Ectodermal cell (in vitro differentiated cells): ENCODE measurements at regions not wholly inside any gene's neighbourhood (a gene's known extent, or its start where the extent isn't known, plus 50 kb on each side); places are given as distances from the start of the nearest gene placed in this dataset.

Experiments used
- H3K27ac ChIP-seq: 2 replicates; pipeline ENCODE4 v1.7.0; 2013; ENCODE audit warnings: mild to moderate bottlenecking, low read depth, low read length; ENCODE audit not compliant: insufficient read depth, poor library complexity, severe bottlenecking
- H3K27me3 ChIP-seq: 2 replicates; pipeline ENCODE4 v1.7.0; 2013; ENCODE audit warnings: mild to moderate bottlenecking, low read length; ENCODE audit not compliant: insufficient read depth, control insufficient read depth, poor library complexity, severe bottlenecking
- H3K36me3 ChIP-seq: one replicate; pipeline ENCODE4 v1.7.0; 2013; ENCODE audit warnings: low read length; ENCODE audit not compliant: control insufficient read depth, insufficient read depth
- H3K4me1 ChIP-seq: one replicate; pipeline ENCODE4 v1.7.0; 2013; ENCODE audit warnings: low read length; ENCODE audit not compliant: control insufficient read depth, insufficient read depth
- H3K4me3 ChIP-seq: 2 replicates; pipeline ENCODE4 v1.7.0; 2013; ENCODE audit warnings: low read depth, low read length, control low read depth; ENCODE audit not compliant: insufficient read depth
- H3K9me3 ChIP-seq: 2 replicates; pipeline ENCODE4 v1.7.0; 2013; ENCODE audit warnings: mild to moderate bottlenecking, low read length, moderate library complexity; ENCODE audit not compliant: control insufficient read depth
- WGBS, 2 experiments: methylation state at CpG; one replicate each; pipeline ENCODE4 v1.1.7; 2013; ENCODE audit warnings: missing lambda C conversion rate in 2 of 2; 5-methylcytosine and 5-hydroxymethylcytosine counted together

DNA sequence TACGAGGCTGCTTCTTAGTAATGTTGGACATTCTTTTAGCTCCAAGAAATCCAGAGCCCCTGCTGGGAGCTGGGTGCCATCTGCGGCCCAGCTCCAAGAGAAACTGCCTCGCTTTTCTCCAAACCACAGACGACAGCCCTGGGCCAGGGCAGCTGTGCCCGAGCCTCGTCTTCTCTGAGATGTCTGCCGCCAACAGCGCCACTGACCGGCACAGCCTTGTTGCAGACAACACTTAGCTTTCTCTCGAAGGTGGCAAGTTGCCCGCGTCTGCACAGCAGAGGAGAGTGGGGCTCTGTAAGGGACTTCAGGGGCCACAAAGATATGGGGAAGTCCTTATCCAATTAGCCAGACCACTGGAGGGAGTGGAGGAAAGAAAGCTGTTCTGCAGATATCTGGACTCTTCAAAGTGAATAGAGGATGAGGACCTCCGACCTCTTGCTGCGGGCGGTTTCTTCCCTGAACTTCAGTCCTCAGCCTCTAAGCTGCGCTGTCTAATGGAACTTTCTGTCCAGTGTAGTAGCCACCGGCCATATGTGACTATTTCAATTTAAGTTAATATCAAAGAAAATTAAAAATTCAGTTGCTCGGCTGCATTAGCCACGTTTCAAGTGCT lies 63.9 kb upstream of the DISP3 start:
- WGBS, 2 experiments, result 88 to 92% methylated on average over 19 of the region's 19 CpGs
- no peaks in the 10 kb centered on the region for H3K36me3 ChIP-seq
- H3K4me1 ChIP-seq, result peaks cover 12% of the 10 kb centered on the region
- H3K27ac ChIP-seq, result no peak overlapping the region
- H3K27me3 ChIP-seq, result no peaks in the 10 kb centered on the region
- H3K4me3 ChIP-seq, result no peak overlapping the region
- no peaks in the 10 kb centered on the region for H3K9me3 ChIP-seq

GRCh38 chr1:11417162-11417561 lies 61.8 kb upstream of the DISP3 start:
- no peak overlapping the region for H3K27ac ChIP-seq
- H3K4me3 ChIP-seq, result no peak overlapping the region
- no peaks in the 10 kb centered on the region for H3K27me3 ChIP-seq
- 14 to 17% methylated on average over 4 of the region's 4 CpGs for WGBS, 2 experiments
- H3K36me3 ChIP-seq, result no peaks in the 10 kb centered on the region
- H3K9me3 ChIP-seq, result no peaks in the 10 kb centered on the region
- H3K4me1 ChIP-seq, result peaks cover 12% of the 10 kb centered on the region

- Histone ChIP-seq H3K4me1 (peaks cover 12% of the 10 kb centered on the region), H3K27me3 (no peaks in the 10 kb centered on the region), H3K36me3 (no peaks in the 10 kb centered on the region), H3K27ac (no peak overlapping the region), H3K4me3 (no peak overlapping the region), H3K9me3 (no peaks in the 10 kb centered on the region)
- 88 to 93% methylated on average over 4 of the region's 4 CpGs for WGBS, 2 experiments
Observed at GRCh38 chr1:11418056-11418455, 60.9 kb upstream of the DISP3 start.

GRCh38 chr1:11421443-11421842 lies 57.5 kb upstream of the DISP3 start:
- WGBS, 2 experiments, result 90 to 94% methylated on average over 8 of the region's 8 CpGs
- Histone ChIP-seq H3K27ac (no peak overlapping the region), H3K27me3 (no peaks in the 10 kb centered on the region)

DNA sequence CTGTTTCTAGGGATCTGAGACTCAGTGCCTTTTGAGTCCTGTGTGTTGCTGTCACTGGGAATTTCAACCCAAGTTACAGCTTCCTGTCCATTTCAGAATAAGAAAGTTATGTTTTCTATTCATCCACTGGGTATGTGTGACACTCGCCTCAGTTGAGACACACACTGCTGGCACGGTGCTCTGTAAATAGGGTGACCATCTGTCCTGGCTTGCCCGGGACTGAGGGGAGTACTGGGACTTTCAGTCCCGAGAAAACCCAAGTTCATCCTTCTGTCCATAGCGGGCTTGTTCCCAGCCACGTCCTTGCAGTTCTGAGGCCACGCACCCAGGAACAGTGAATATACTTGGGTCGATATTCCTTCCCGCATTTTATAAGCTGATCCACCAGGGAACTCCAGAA lies 56.3 kb upstream of the DISP3 start:
- H3K27ac ChIP-seq, result no peak overlapping the region
- 83% methylated on average over 9 of the region's 9 CpGs for WGBS, 2 experiments
- H3K27me3 ChIP-seq, result no peaks in the 10 kb centered on the region
- H3K4me3 ChIP-seq, result no peak overlapping the region
- no peaks in the 10 kb centered on the region for H3K4me1 ChIP-seq
- H3K9me3 ChIP-seq, result no peaks in the 10 kb centered on the region
- H3K36me3 ChIP-seq, result no peaks in the 10 kb centered on the region

More at GRCh38 chr1:11421443-11421842, 57.5 kb upstream of the DISP3 start:
- Histone ChIP-seq H3K4me1 (no peaks in the 10 kb centered on the region), H3K4me3 (no peak overlapping the region), H3K36me3 (no peaks in the 10 kb centered on the region), H3K9me3 (no peaks in the 10 kb centered on the region)

DNA sequence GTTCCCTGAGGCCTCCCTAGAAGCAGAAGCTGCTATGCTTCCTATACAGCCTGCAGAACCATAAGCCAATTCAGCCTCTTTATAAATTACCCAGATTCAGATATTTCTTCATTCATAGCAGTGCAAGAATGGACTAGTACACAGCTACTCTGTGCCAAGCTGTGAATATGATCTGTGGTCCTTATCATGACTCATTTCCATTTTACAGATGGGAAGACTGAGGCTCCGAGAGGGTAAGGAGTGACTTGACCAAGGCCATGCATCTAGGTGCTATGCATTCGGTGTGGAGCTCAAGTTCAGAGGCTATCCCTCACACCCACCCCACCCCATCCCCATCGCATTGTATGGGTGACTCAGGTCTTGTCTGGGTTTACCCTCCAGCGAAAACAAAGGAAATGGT lies 52.3 kb upstream of the DISP3 start:
- Histone ChIP-seq H3K27me3 (no peaks in the 10 kb centered on the region), H3K4me3 (no peak overlapping the region), H3K36me3 (no peaks in the 10 kb centered on the region), H3K4me1 (no peaks in the 10 kb centered on the region), H3K9me3 (no peaks in the 10 kb centered on the region), H3K27ac (no peak overlapping the region)
- WGBS, 2 experiments, result 96 to 100% methylated on average over 4 of the region's 4 CpGs

DNA sequence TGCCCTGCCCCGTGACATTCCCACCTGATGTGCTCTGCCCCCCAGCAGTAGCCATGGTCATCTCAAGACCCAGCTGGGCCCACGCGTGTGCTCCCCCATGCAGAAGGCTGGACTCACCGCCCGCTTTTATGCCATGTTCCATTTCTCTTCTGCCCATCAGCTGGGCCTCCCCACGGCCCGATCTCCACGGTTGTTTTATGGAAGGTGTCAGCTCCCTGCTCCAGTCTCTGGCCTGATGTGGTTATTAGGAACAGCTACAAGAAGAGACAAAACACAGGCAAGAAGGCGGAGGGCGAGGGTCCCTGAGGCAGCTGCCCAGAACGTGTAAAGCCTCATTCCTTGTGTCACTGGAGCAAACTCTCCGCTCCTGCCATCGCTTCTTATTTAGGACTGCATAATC lies 50.2 kb upstream of the DISP3 start:
- Histone ChIP-seq H3K4me1 (no peaks in the 10 kb centered on the region), H3K4me3 (no peak overlapping the region), H3K9me3 (no peaks in the 10 kb centered on the region), H3K27ac (no peak overlapping the region), H3K27me3 (no peaks in the 10 kb centered on the region), H3K36me3 (no peaks in the 10 kb centered on the region)
- WGBS, 2 experiments, result 92 to 94% methylated on average over 13 of the region's 13 CpGs
